Activated CD8-positive, alpha-beta memory T cell treated with anti-CD3 and anti-CD28 coated beads, Interleukin-2, amount 10 ng/mL, durations not matched to agents 7 days and 5 days (primary cell): ENCODE measurements at regions not wholly inside any gene's neighbourhood (a gene's known extent, or its start where the extent isn't known, plus 50 kb on each side); places are given as distances from the start of the nearest gene placed in this dataset.
"Not testable (repeated sequence)": the region's sequence is repeated elsewhere in the genome, so short reads cannot be mapped to it uniquely, and the experiment has no call there.

Experiments
- ATAC-seq: fragments of 150-1000 bp; cut with Tn5 transposase; one replicate; pipeline ENCODE4 v1.10.0; 2021; ENCODE audit warnings: moderate library complexity
- CTCF ChIA-PET: fragments of 350-600 bp; sonication (Branson Sonifier 250); formaldehyde crosslinking; loops from one replicate; lab custom pipeline; 2021; ENCODE audit warnings: antibody characterized with exemption; lab: Charles Lee
- DNase-seq: peaks from one replicate; pipeline ENCODE4 v3.0.0-alpha.2; 2020
- H3K27ac Mint-ChIP-seq: one replicate; pipeline ENCODE4 v1.8.0; 2021; ENCODE audit warnings: mild to moderate bottlenecking, mixed read lengths
- H3K27me3 Mint-ChIP-seq: one replicate; pipeline ENCODE4 v1.8.0; 2021; ENCODE audit warnings: mixed read lengths
- H3K36me3 Mint-ChIP-seq: one replicate; pipeline ENCODE4 v1.8.0; 2021; ENCODE audit warnings: mild to moderate bottlenecking, mixed read lengths
- H3K4me1 Mint-ChIP-seq: one replicate; pipeline ENCODE4 v1.8.0; 2021; ENCODE audit warnings: mixed read lengths
- H3K4me3 Mint-ChIP-seq: one replicate; pipeline ENCODE4 v1.8.0; 2021; ENCODE audit warnings: mild to moderate bottlenecking, moderate library complexity, mixed read lengths
- H3K9me3 Mint-ChIP-seq: one replicate; pipeline ENCODE4 v1.8.0; 2022; ENCODE audit warnings: low read depth, mixed read lengths

GRCh38 chr3:34449305-34449704, 650.9 kb downstream of the PDCD6IP start:
- ATAC-seq (no peak), DNase-seq (no peak)
- Mint-ChIP-seq H3K36me3 (no peaks in the 10 kb centered on the region), H3K4me3 (no peak overlapping the region), H3K4me1 (no peaks in the 10 kb centered on the region), H3K9me3 (peaks cover 10% of the 10 kb centered on the region), H3K27ac (no peak overlapping the region), H3K27me3 (no peaks in the 10 kb centered on the region)
- CTCF ChIA-PET = no interaction called here

DNA sequence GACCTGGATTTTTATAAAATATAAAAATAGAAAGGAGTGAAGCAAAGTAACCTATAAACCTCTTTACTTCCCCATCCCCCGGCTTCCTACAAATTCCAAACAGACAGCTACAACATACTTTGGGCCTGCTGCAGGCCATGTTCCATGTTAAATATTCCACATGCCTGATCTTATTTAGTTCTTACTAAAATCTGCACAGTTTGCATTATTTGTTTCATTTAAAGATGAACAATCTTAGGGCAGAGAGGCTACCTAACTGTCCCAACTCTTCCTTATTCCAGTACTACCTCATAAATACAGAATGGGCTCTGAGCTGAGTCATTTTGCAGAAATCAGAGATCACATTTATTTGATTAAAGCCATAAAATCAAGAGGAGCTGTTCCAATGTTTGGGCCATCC, 665.0 kb downstream of the PDCD6IP start:
- no peaks in the 10 kb centered on the region for H3K27me3 Mint-ChIP-seq
- no peak for DNase-seq
- no peaks in the 10 kb centered on the region for H3K36me3 Mint-ChIP-seq
- no peak overlapping the region for H3K4me3 Mint-ChIP-seq
- no peak overlapping the region for H3K27ac Mint-ChIP-seq
- H3K4me1 Mint-ChIP-seq = no peaks in the 10 kb centered on the region
- H3K9me3 Mint-ChIP-seq = peaks cover 12% of the 10 kb centered on the region
- ATAC-seq = no peak
- CTCF ChIA-PET = no interaction called here

- Mint-ChIP-seq H3K27ac (no peak overlapping the region), H3K9me3 (peaks cover 6% of the 10 kb centered on the region), H3K4me3 (no peak overlapping the region), H3K36me3 (no peaks in the 10 kb centered on the region), H3K4me1 (no peaks in the 10 kb centered on the region), H3K27me3 (no peaks in the 10 kb centered on the region)
- DNase-seq (no peak), ATAC-seq (no peak)
- CTCF ChIA-PET = no interaction called here
Observed at GRCh38 chr3:34464646-34465045, 666.2 kb downstream of the PDCD6IP start.

DNA sequence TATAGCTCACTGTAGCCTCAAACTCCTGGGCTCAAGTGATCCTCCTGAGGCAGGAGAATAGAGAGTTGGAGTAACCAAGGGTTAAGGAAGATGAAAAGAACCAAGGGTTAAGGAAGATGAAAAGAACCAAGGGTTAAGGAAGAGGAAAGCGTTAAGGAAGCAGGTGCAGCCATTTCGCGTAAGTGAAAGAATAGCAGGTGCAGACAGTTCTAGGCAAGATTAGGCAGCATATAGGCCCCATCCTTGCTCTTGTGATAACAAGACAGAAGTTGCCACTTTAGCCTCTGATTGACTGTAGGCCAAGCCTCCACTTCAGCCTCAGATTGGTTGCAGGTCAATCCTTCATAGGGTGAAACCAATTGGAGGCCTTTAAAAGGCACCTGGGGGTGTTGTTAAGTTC, 677.4 kb downstream of the PDCD6IP start:
- H3K9me3 Mint-ChIP-seq = peaks cover 1% of the 10 kb centered on the region
- no peak overlapping the region for H3K4me3 Mint-ChIP-seq
- no peaks in the 10 kb centered on the region for H3K27me3 Mint-ChIP-seq
- no peak for ATAC-seq
- no peaks in the 10 kb centered on the region for H3K4me1 Mint-ChIP-seq
- no peak overlapping the region for H3K27ac Mint-ChIP-seq
- H3K36me3 Mint-ChIP-seq = no peaks in the 10 kb centered on the region
- no peak for DNase-seq
- CTCF ChIA-PET = no interaction called here

- DNase-seq (no peak), ATAC-seq (no peak)
- Mint-ChIP-seq H3K27me3 (no peaks in the 10 kb centered on the region), H3K27ac (no peak overlapping the region), H3K4me3 (no peak overlapping the region), H3K4me1 (no peaks in the 10 kb centered on the region), H3K9me3 (peaks cover 2% of the 10 kb centered on the region), H3K36me3 (no peaks in the 10 kb centered on the region)
- CTCF ChIA-PET = no interaction called here
Observed at GRCh38 chr3:34483311-34483887, 685.0 kb downstream of the PDCD6IP start.

DNA sequence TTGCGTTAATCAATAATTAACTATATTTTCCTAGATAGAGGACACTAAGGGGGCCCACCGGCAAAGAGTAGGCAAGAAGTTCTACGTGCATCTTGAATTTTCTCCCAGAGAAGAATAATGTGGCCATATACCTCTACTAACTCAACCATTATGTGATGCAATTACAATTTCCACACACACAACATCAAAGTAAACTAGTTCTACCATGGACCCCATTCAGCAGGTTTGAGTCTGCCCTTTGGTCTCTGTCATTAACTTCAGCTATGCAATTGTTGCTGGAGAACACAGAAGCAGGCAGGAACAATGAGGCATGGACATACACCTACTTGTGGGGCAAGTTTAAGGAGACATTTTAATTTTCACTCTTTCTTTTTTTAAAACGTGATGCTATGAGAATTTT, 705.9 kb downstream of the PDCD6IP start:
- CTCF ChIA-PET = no interaction called here
- Mint-ChIP-seq H3K9me3 (no peaks in the 10 kb centered on the region), H3K36me3 (no peaks in the 10 kb centered on the region), H3K4me3 (no peak overlapping the region), H3K27me3 (no peaks in the 10 kb centered on the region), H3K27ac (no peak overlapping the region), H3K4me1 (no peaks in the 10 kb centered on the region)
- ATAC-seq (no peak), DNase-seq (no peak)

GRCh38 chr3:34504775-34505174, 706.3 kb downstream of the PDCD6IP start:
- CTCF ChIA-PET = no interaction called here

DNA sequence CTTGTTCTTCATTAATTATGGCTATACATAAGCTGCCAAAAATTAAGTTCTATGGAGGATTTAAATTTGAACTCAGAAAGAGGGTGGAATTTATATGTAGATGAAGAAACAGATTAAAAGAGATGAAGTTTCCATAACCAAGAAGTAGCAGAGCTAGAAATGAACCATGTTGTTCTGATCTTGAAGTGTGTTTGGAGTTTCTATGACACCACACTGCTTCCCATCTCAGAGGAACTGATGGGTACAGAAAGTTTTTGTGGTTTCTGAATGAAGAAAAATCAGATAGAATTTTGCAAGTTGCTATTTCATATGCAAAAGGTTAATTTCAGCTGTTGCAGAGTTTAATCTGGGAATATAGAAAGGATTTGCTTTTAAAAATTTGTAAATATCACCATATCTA, 710.3 kb downstream of the PDCD6IP start:
- Mint-ChIP-seq H3K4me1 (no peaks in the 10 kb centered on the region), H3K27ac (no peak overlapping the region), H3K4me3 (no peak overlapping the region), H3K9me3 (no peaks in the 10 kb centered on the region), H3K36me3 (no peaks in the 10 kb centered on the region), H3K27me3 (no peaks in the 10 kb centered on the region)
- DNase-seq (no peak), ATAC-seq (no peak)
- CTCF ChIA-PET = no interaction called here

More at GRCh38 chr3:34504775-34505174, 706.3 kb downstream of the PDCD6IP start:
- Mint-ChIP-seq H3K4me3 (no peak overlapping the region), H3K36me3 (no peaks in the 10 kb centered on the region), H3K27me3 (no peaks in the 10 kb centered on the region), H3K9me3 (no peaks in the 10 kb centered on the region), H3K27ac (no peak overlapping the region), H3K4me1 (no peaks in the 10 kb centered on the region)
- DNase-seq = no peak
- ATAC-seq = no peak

DNA sequence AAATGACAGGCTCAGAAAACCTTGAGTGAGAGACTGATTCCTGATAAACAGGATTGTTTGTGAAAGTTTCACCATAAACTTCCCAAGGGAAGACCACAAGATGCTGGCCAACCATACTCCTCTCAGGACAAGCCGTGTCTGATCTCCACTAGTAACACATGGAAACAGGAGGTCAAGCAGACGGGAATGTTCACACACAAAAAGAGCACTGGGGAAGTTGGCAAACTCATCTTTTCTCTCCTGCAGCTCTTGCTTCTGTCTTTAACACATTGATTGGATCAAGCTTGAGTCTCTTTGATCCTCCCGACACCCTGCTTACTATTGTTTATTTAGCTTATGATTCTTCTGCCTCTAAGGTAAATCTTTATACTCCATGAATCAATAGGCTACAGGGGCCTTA, 713.5 kb downstream of the PDCD6IP start:
- CTCF ChIA-PET = no interaction called here
- H3K36me3 Mint-ChIP-seq = no peaks in the 10 kb centered on the region
- ATAC-seq = no peak

GRCh38 chr3:34519008-34519407, 720.6 kb downstream of the PDCD6IP start:
- not testable (repeated sequence) for H3K27me3 Mint-ChIP-seq, ATAC-seq, H3K4me1 Mint-ChIP-seq, H3K27ac Mint-ChIP-seq, H3K4me3 Mint-ChIP-seq, DNase-seq, H3K36me3 Mint-ChIP-seq
- CTCF ChIA-PET = interaction anchor here (1.0 kb wide), 1 partner anchor 258 kb away, joined by 3 read pairs; no protein-coding TSS in a partner anchor
- H3K9me3 Mint-ChIP-seq = peaks cover 11% of the 10 kb centered on the region

More for the DNA sequence above, 713.5 kb downstream of the PDCD6IP start:
- no peak for DNase-seq
- no peaks in the 10 kb centered on the region for H3K4me1 Mint-ChIP-seq
- no peak overlapping the region for H3K27ac Mint-ChIP-seq
- H3K9me3 Mint-ChIP-seq = peaks cover 7% of the 10 kb centered on the region
- H3K4me3 Mint-ChIP-seq = no peak overlapping the region
- no peaks in the 10 kb centered on the region for H3K27me3 Mint-ChIP-seq

GRCh38 chr3:34531156-34531555, 732.7 kb downstream of the PDCD6IP start:
- ATAC-seq (no peak), DNase-seq (no peak)
- CTCF ChIA-PET = no interaction called here
- Mint-ChIP-seq H3K9me3 (peaks cover 2% of the 10 kb centered on the region), H3K27ac (no peak overlapping the region), H3K27me3 (no peaks in the 10 kb centered on the region), H3K4me1 (no peaks in the 10 kb centered on the region), H3K36me3 (no peaks in the 10 kb centered on the region), H3K4me3 (no peak overlapping the region)

DNA sequence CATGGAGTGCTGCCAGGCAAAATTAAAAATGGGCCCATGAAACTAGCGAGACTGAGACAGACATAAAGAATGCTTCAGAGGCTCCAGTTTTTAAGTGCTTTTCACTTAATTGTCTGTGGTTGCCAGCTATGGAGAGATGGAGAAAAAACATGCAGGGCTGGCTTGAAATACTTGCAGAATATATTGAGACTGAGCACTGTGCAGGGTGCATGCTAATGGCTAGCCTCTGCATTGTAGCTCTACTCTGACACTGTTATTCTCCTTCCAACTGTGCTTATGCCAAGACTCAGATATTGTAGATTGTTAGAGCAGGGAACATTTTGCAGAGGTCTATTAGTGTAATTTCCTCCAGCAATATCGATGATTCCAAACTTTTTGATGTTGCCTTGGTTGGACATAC, 735.0 kb downstream of the PDCD6IP start:
- no peak for DNase-seq
- Mint-ChIP-seq H3K36me3 (no peaks in the 10 kb centered on the region), H3K27me3 (no peaks in the 10 kb centered on the region), H3K9me3 (no peaks in the 10 kb centered on the region), H3K4me3 (no peak overlapping the region), H3K4me1 (no peaks in the 10 kb centered on the region), H3K27ac (no peak overlapping the region)
- no peak for ATAC-seq
- CTCF ChIA-PET = no interaction called here

DNA sequence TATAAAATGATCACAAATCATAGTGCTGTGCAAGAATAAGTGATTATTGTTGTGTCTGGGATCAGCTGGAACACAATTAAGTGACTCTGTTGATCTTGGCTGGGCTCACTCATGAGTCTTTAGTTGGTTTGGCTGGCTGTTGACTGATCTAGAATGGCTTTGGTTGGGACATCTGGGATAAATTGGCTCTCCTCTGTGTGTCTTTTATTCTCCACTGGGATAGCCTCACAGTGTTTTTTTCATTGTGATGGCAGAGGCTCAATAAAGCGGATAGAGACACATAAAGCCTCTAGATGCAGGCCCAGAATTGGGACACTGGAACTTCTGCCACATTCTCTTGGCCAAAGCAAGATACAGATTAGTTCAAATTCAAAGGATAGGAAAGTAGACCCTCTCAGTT, 735.6 kb downstream of the PDCD6IP start:
- no peak overlapping the region for H3K4me3 Mint-ChIP-seq
- no peak overlapping the region for H3K27ac Mint-ChIP-seq
- H3K4me1 Mint-ChIP-seq = no peaks in the 10 kb centered on the region
- CTCF ChIA-PET = no interaction called here
- no peaks in the 10 kb centered on the region for H3K27me3 Mint-ChIP-seq
- no peak for ATAC-seq
- H3K9me3 Mint-ChIP-seq = no peaks in the 10 kb centered on the region
- H3K36me3 Mint-ChIP-seq = no peaks in the 10 kb centered on the region
- DNase-seq = no peak

GRCh38 chr3:34544136-34544535, 745.7 kb downstream of the PDCD6IP start:
- no peak overlapping the region for H3K4me3 Mint-ChIP-seq
- peaks cover 3% of the 10 kb centered on the region for H3K9me3 Mint-ChIP-seq
- no peaks in the 10 kb centered on the region for H3K36me3 Mint-ChIP-seq
- ATAC-seq (no peak), DNase-seq (no peak)
- H3K4me1 Mint-ChIP-seq = no peaks in the 10 kb centered on the region
- H3K27me3 Mint-ChIP-seq = no peaks in the 10 kb centered on the region
- H3K27ac Mint-ChIP-seq = no peak overlapping the region
- CTCF ChIA-PET = no interaction called here
